Activated T-cell treated with anti-CD3 and anti-CD28 coated beads, Interleukin-2, amount 50 U/mL, for 72 hours (primary cell): ENCODE measurements at regions not wholly inside any gene's neighbourhood (a gene's known extent, or its start where the extent isn't known, plus 50 kb on each side); places are given as distances from the start of the nearest gene placed in this dataset.

Experiments
- ATAC-seq, 2 donors: fragments of 150-1000 bp; cut with Tn5 transposase; replicated peaks in 1 of 2; 2 replicates each; pipeline ENCODE4 v1.10.0; 2021; ENCODE audit warnings: moderate library complexity in 2 of 2, mild to moderate bottlenecking in 1 of 2
- DNase-seq, 2 donors: peaks; one replicate each; pipeline ENCODE4 v3.0.0; 2021 to 2022; ENCODE audit warnings: mixed read lengths in 1 of 2
- H3K27ac Mint-ChIP-seq: one replicate; pipeline ENCODE4 v1.8.0; 2022; ENCODE audit warnings: mild to moderate bottlenecking, moderate library complexity, mixed read lengths
- H3K27me3 Mint-ChIP-seq: one replicate; pipeline ENCODE4 v1.8.0; 2022; ENCODE audit warnings: low read depth, mixed read lengths
- H3K36me3 Mint-ChIP-seq, 2 donors: one replicate each; pipeline ENCODE4 v1.8.0; 2022; ENCODE audit warnings: mixed read lengths in 2 of 2, mild to moderate bottlenecking in 1 of 2; ENCODE audit not compliant: insufficient read depth in 2 of 2
- H3K4me1 Mint-ChIP-seq: one replicate; pipeline ENCODE4 v1.8.0; 2022; ENCODE audit warnings: low read depth, mixed read lengths
- H3K4me3 Mint-ChIP-seq, 2 donors: one replicate each; pipeline ENCODE4 v1.8.0; 2022; ENCODE audit warnings: mild to moderate bottlenecking in 2 of 2, mixed read lengths in 2 of 2, moderate library complexity in 2 of 2
- H3K9me3 Mint-ChIP-seq, 2 donors: one replicate each; pipeline ENCODE4 v1.8.0; 2022; ENCODE audit warnings: mixed read lengths in 2 of 2

GRCh38 chr2:2845267-2845666, 514.2 kb upstream of the MYT1L start:
- Mint-ChIP-seq H3K27me3 (no peaks in the 10 kb centered on the region), H3K27ac (no peak overlapping the region), H3K36me3 (no peaks in the 10 kb centered on the region), H3K9me3 (no peaks in the 10 kb centered on the region), H3K4me3 (no peak overlapping the region), H3K4me1 (no peaks in the 10 kb centered on the region)
- no peak for ATAC-seq
- no peak for DNase-seq

GRCh38 chr2:2843969-2844548, 513.0 kb upstream of the MYT1L start:
- DNase-seq (no peak), ATAC-seq (no peak)
- H3K27ac Mint-ChIP-seq = no peak overlapping the region
- H3K36me3 Mint-ChIP-seq = no peaks in the 10 kb centered on the region
- H3K9me3 Mint-ChIP-seq = no peaks in the 10 kb centered on the region
- no peaks in the 10 kb centered on the region for H3K4me1 Mint-ChIP-seq
- no peak overlapping the region for H3K4me3 Mint-ChIP-seq
- no peaks in the 10 kb centered on the region for H3K27me3 Mint-ChIP-seq

- H3K4me1 Mint-ChIP-seq = no peaks in the 10 kb centered on the region
- DNase-seq = no peak
Observed at GRCh38 chr2:2842466-2842865, 511.4 kb upstream of the MYT1L start.

GRCh38 chr2:2840681-2841300, 509.7 kb upstream of the MYT1L start:
- Mint-ChIP-seq H3K36me3 (no peaks in the 10 kb centered on the region), H3K4me3 (no peak overlapping the region), H3K27ac (no peak overlapping the region), H3K27me3 (no peaks in the 10 kb centered on the region), H3K4me1 (no peaks in the 10 kb centered on the region), H3K9me3 (no peaks in the 10 kb centered on the region)
- DNase-seq (no peak), ATAC-seq (no peak)

More at GRCh38 chr2:2842466-2842865, 511.4 kb upstream of the MYT1L start:
- Mint-ChIP-seq H3K4me3 (no peak overlapping the region), H3K27me3 (no peaks in the 10 kb centered on the region), H3K9me3 (no peaks in the 10 kb centered on the region), H3K36me3 (no peaks in the 10 kb centered on the region), H3K27ac (no peak overlapping the region)
- no peak for ATAC-seq

GRCh38 chr2:2839782-2840531, 508.9 kb upstream of the MYT1L start:
- Mint-ChIP-seq H3K4me1 (no peaks in the 10 kb centered on the region), H3K4me3 (no peak overlapping the region), H3K27me3 (no peaks in the 10 kb centered on the region), H3K27ac (no peak overlapping the region), H3K9me3 (no peaks in the 10 kb centered on the region), H3K36me3 (no peaks in the 10 kb centered on the region)
- ATAC-seq = no peak
- DNase-seq = no peak

- Mint-ChIP-seq H3K27me3 (no peaks in the 10 kb centered on the region), H3K36me3 (no peaks in the 10 kb centered on the region), H3K9me3 (no peaks in the 10 kb centered on the region), H3K4me3 (no peak overlapping the region), H3K27ac (no peak overlapping the region), H3K4me1 (no peaks in the 10 kb centered on the region)
- no peak for ATAC-seq
- DNase-seq = no peak
Observed at GRCh38 chr2:2839393-2839781, 508.3 kb upstream of the MYT1L start.

- no peaks in the 10 kb centered on the region for H3K9me3 Mint-ChIP-seq
- DNase-seq = no peak
- H3K4me3 Mint-ChIP-seq = no peak overlapping the region
- H3K4me1 Mint-ChIP-seq = no peaks in the 10 kb centered on the region
- H3K27me3 Mint-ChIP-seq = no peaks in the 10 kb centered on the region
- ATAC-seq = no peak
- no peaks in the 10 kb centered on the region for H3K36me3 Mint-ChIP-seq
- no peak overlapping the region for H3K27ac Mint-ChIP-seq
Observed at GRCh38 chr2:2838548-2838845, 507.4 kb upstream of the MYT1L start.

GRCh38 chr2:2837746-2838547, 506.9 kb upstream of the MYT1L start:
- no peak for ATAC-seq
- H3K4me3 Mint-ChIP-seq = no peak overlapping the region
- H3K9me3 Mint-ChIP-seq = no peaks in the 10 kb centered on the region
- H3K27me3 Mint-ChIP-seq = no peaks in the 10 kb centered on the region
- no peaks in the 10 kb centered on the region for H3K36me3 Mint-ChIP-seq
- DNase-seq = no peak
- no peak overlapping the region for H3K27ac Mint-ChIP-seq
- H3K4me1 Mint-ChIP-seq = no peaks in the 10 kb centered on the region

GRCh38 chr2:2836343-2837070, 505.4 kb upstream of the MYT1L start:
- no peak overlapping the region for H3K4me3 Mint-ChIP-seq
- no peaks in the 10 kb centered on the region for H3K36me3 Mint-ChIP-seq
- ATAC-seq = no peak
- H3K9me3 Mint-ChIP-seq = no peaks in the 10 kb centered on the region
- H3K27ac Mint-ChIP-seq = no peak overlapping the region
- no peaks in the 10 kb centered on the region for H3K27me3 Mint-ChIP-seq
- H3K4me1 Mint-ChIP-seq = no peaks in the 10 kb centered on the region
- DNase-seq = no peak

- Mint-ChIP-seq H3K27me3 (no peaks in the 10 kb centered on the region), H3K27ac (no peak overlapping the region), H3K9me3 (no peaks in the 10 kb centered on the region), H3K4me1 (no peaks in the 10 kb centered on the region), H3K4me3 (no peak overlapping the region), H3K36me3 (no peaks in the 10 kb centered on the region)
- DNase-seq (no peak), ATAC-seq (no peak)
Observed at GRCh38 chr2:2834516-2835254, 503.6 kb upstream of the MYT1L start.

- Mint-ChIP-seq H3K36me3 (no peaks in the 10 kb centered on the region), H3K27me3 (no peaks in the 10 kb centered on the region), H3K4me3 (no peak overlapping the region), H3K9me3 (no peaks in the 10 kb centered on the region), H3K27ac (no peak overlapping the region), H3K4me1 (no peaks in the 10 kb centered on the region)
- no peak for DNase-seq
- ATAC-seq = no peak
Observed at GRCh38 chr2:2834105-2834504, 503.0 kb upstream of the MYT1L start.

GRCh38 chr2:2832657-2833056, 501.6 kb upstream of the MYT1L start:
- no peaks in the 10 kb centered on the region for H3K4me1 Mint-ChIP-seq
- DNase-seq (no peak), ATAC-seq (no peak)
- H3K27me3 Mint-ChIP-seq = no peaks in the 10 kb centered on the region
- H3K27ac Mint-ChIP-seq = no peak overlapping the region
- H3K4me3 Mint-ChIP-seq = no peak overlapping the region
- no peaks in the 10 kb centered on the region for H3K9me3 Mint-ChIP-seq
- no peaks in the 10 kb centered on the region for H3K36me3 Mint-ChIP-seq
